NCI-H748 (cell line): ENCODE measurements at regions not wholly inside any gene's neighbourhood (a gene's known extent, or its start where the extent isn't known, plus 50 kb on each side); places are given as distances from the start of the nearest gene placed in this dataset.

Source experiments
- DNase-seq: peaks from one replicate; lab custom pipeline; 2025; ENCODE audit not compliant: unreplicated experiment; lab: John Stamatoyannopoulos, UW

- DNase-seq: no peak
Measured at GRCh38 chr6:44050872-44051505, 76.3 kb downstream of the MRPL14 start.

- DNase-seq: no peak
Measured at GRCh38 chr6:44049989-44050871, 77.0 kb downstream of the MRPL14 start.

DNA sequence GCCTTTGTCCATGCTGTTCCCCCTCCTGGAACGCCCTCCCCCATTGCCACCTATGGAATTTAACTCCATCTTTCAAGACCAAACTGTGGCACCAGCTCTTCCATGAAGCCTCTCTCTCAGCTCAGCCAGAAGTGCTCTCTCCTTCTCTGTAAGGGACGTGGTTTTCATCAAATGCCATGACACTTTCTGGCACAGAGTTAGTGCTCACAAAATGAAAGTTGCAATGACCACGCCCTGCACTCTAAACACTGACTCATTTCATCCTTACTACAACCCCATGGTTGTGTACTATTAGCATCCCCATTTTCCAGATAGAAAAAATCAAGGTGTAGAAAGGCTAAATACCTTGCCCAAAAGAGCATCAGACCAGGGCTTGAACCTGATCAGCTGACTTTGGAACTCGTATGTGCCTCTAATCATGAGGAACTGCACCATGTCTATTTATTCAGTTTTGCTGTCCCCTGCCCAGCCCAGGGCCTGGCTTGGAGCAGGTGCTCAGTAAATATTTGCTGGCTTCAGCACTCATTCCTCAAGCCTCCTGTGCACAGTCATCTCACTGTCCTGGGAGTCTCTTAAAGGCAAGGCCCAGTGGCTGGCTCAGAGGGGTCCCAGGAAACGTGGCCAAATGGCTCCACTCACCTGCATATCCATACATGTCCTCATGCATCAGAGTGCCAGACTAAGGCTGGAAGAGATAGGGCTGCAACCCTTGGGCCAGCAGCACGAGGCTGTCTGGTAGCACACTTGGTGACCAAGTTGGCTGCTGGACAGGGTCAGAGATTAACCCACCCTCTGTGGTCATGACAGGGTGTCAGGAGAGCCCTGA, 77.9 kb downstream of the MRPL14 start:
- DNase-seq: no peak

GRCh38 chr6:44048277-44048676, 79.0 kb downstream of the MRPL14 start:
- no peak for DNase-seq

DNA sequence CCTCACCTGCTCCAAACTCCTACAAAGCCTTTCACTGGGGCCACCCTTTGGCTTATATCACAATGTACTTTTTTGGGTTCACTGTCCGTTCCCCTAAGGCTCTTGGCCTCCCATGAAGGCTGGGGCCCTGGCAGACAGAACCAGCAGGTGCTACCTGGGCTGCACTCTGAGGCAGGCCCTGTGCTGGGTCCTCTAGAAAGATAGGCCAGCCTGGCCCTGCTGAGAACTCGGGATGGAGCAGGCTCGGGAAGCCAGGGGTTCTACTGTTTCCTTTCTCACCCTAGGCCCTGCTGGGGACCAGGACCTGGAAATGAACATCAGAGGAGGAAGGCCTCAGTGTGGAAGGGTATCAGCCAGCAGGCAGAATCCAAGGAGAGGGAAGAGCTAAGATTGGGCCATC, 79.5 kb downstream of the MRPL14 start:
- DNase-seq: no peak

- DNase-seq: no peak
Measured at GRCh38 chr6:44047179-44047546, 80.1 kb downstream of the MRPL14 start.

DNA sequence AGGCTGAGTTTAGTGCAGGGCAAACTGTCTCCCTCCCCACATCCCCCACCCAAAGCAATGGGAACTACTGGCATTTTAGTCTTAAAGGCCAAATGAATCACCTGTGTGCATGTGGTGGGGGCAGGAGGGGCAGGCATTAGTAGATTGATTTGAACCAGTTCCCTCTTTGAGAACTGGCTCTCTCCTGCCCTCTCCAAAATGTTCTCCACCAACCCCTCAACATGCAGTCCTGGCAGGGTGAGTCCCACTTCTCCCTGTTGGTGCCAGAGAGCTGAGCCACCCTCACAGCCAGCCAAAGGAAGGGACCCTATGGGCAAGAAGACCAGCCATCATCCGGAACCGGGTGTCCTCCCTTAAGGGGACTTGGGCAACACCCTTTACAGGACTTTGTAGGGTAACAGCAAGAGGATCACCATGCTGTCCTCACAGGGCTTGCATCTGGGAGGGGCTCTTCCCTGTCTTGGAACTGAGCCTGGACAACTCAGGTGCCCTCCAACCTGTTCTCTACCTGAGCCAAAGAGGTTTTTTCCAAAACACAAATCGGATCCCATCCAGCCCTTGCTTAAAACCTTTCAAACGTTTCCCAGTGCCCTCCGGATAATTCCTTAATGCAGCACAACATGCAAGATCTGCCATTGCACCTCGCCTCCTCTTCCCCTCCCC, 80.6 kb downstream of the MRPL14 start:
- DNase-seq: no peak

DNA sequence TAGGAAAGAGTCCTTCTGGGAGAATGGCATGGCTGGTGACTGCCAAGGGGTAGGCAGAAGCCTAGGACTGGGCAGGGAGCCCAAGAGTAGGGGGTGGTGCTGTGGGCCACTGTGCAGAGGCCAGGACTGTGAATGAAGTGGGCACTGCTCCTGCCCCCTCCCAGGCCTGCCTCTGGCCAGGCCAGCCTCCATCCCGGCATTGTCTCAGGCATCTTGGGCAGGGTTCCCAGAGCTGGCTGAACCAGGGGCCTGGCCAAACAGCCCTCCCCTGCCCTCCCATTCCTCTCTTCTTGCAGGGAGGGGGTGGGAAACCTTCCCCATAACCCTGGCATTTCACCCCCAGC, 81.6 kb downstream of the MRPL14 start:
- no peak for DNase-seq

- DNase-seq: no peak
Measured at GRCh38 chr6:44044940-44045671, 82.1 kb downstream of the MRPL14 start.

- no peak for DNase-seq
Measured at GRCh38 chr6:44044154-44044539, 83.1 kb downstream of the MRPL14 start.

- no peak for DNase-seq
Measured at GRCh38 chr6:44043479-44044153, 83.6 kb downstream of the MRPL14 start.

- no peak for DNase-seq
Measured at GRCh38 chr6:44042989-44043478, 84.2 kb downstream of the MRPL14 start.

GRCh38 chr6:44042261-44042988, 84.8 kb downstream of the MRPL14 start:
- no peak for DNase-seq

GRCh38 chr6:44041461-44042260, 85.6 kb downstream of the MRPL14 start:
- no peak for DNase-seq

DNA sequence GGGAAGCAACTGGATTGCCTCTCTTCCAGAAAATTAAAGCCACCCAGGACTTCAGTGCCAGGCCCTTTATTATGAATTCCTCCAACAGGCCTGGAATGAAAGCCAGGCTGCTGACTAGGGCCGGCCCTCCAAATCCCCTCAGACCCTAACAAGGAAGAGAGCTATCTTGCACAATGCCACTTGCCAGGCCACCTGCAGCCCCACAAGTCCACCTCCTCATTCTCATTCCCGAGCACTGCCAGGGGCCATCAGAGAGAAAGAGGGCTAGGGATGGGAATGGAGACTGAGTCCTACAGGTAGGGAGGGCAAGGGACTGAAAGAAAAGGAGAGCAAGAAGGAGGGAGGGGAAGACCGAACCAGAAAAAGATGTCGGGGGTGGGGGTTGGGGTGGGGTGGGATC, 86.5 kb downstream of the MRPL14 start:
- no peak for DNase-seq

DNA sequence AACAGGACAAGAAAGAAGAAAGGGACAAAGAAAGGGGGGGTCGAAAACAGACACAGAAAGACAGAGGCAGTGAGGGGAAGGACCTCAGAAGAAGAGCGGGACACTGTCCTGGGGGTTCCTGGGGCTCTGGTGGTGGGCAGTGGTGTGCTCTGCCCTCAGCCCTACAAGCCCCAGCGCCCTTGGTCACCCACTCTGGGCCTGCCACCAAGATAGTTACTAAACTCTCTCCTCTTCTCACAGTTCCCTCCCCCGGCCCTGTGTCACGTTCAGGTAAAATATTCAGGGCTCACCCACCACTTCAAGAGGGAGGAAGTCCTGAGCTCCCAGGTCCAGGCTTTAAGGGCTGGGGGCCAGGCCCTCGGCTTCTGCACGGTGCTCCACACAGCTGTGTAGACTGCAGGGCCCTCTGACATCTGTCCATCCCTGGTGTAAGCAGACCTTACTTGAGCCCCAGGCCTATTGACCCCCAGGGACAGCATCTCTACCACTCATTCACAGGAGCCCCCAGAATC, 87.4 kb downstream of the MRPL14 start:
- no peak for DNase-seq

DNA sequence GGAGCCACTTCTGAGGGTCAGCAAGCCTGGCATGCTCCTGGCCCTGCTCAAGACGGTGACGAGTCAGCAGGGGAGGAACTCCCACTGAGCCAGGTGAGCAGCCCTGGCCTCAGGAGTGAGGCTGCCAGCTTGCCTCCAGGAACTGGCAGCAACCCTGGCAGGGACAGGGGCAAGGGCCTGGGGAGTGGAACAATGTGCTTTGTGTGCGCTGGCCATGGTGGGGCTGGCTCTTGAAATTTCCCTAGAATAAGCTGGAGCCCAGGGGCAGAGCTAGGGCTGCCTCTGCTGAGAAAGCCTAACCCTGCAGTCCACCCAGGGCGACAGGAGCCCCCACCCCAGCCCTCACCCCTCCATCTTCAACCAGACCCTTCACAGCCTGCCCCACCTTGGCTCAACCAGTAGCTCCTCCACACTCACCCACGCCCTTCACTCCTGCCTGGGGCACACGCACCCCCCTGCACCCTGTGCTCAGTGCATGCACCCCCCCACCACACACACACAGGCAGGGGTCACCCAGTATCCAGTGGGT, 88.0 kb downstream of the MRPL14 start:
- no peak for DNase-seq

DNA sequence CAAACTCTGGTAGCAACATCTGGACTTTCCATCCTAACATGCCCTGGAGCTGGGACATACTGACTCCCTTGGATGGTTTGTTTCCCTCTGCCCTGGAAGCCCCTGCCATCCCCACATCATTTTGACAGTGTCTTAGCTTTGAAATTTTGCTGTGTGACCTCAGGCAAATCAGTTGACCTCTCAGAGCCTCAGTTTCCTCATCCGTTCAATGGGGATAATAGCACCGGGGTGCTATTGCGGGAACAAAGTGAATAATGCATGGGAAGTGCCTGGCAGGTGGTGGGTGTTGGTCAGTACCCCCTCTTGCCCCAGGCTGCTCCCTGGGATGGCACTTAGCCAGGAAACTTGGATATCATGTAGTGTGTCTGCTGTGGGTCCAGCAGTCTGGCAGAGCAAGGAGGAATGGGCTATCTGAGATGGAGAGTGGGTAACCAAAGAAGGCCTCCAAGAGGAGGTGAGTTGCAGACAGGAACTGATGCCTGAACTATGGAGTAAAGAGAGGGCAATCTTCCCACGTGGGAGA, 88.6 kb downstream of the MRPL14 start:
- no peak for DNase-seq
